ENCODE measurements at regions not wholly inside any gene's neighbourhood (a gene's known extent, or its start where the extent isn't known, plus 50 kb on each side); places are given as distances from the start of the nearest gene placed in this dataset.

GRCh38 chr5:167918184-167918812, 373.1 kb upstream of the WWC1 start:
- H3K9me3 Mint-ChIP-seq: peaks cover 0 to 7% (median 2%) of the 10 kb centered on the region in 8 donors
- POLR2A ChIA-PET (ENCODE audit: partially characterized antibody): no interaction called here
- H3K4me1 Mint-ChIP-seq: no peaks in the 10 kb centered on the region
- DNase-seq: no peak
- H3K27ac ChIP-seq (ENCODE audit: low read depth, low read length): no peak overlapping the region
- H3K36me3 ChIP-seq (ENCODE audit: insufficient read depth, low read length): no peaks in the 10 kb centered on the region
- no peaks in the 10 kb centered on the region for H3K4me1 ChIP-seq (ENCODE audit: insufficient read depth, low read length)
- no peaks in the 10 kb centered on the region for H3K9me3 ChIP-seq (ENCODE audit: control insufficient read depth in 1 of 2, low read length in 2 of 2)
- H3K27me3 ChIP-seq (ENCODE audit: insufficient read depth, low read length): no peaks in the 10 kb centered on the region
- no peaks in the 10 kb centered on the region for H3K27me3 Mint-ChIP-seq
- CTCF ChIA-PET (ENCODE audit: partially characterized antibody): no interaction called here
- H3K4me3 Mint-ChIP-seq: no peak overlapping the region
- no peak overlapping the region for H3K4me3 ChIP-seq (ENCODE audit: low read length in 2 of 2)
- H3K27ac Mint-ChIP-seq: no peak overlapping the region
- H3K36me3 Mint-ChIP-seq: no peaks in the 10 kb centered on the region
- intact Hi-C loops (cut with micrococcal nuclease): no loop called here

- no peaks in the 10 kb centered on the region for H3K27me3 ChIP-seq (ENCODE audit: insufficient read depth, low read length)
- POLR2A ChIA-PET (ENCODE audit: partially characterized antibody): no interaction called here
- H3K9me3 Mint-ChIP-seq: peaks cover 0 to 7% (median 2%) of the 10 kb centered on the region in 8 donors
- H3K4me1 Mint-ChIP-seq: no peaks in the 10 kb centered on the region
- CTCF ChIA-PET (ENCODE audit: partially characterized antibody): no interaction called here
- H3K27me3 Mint-ChIP-seq: no peaks in the 10 kb centered on the region
- H3K27ac Mint-ChIP-seq: no peak overlapping the region
- intact Hi-C loops (cut with micrococcal nuclease): no loop called here
- no peaks in the 10 kb centered on the region for H3K36me3 ChIP-seq (ENCODE audit: insufficient read depth, low read length)
- H3K4me1 ChIP-seq (ENCODE audit: insufficient read depth, low read length): no peaks in the 10 kb centered on the region
- no peak overlapping the region for H3K4me3 ChIP-seq (ENCODE audit: low read length in 2 of 2)
- H3K27ac ChIP-seq (ENCODE audit: low read depth, low read length): no peak overlapping the region
- H3K36me3 Mint-ChIP-seq: no peaks in the 10 kb centered on the region
- no peak overlapping the region for H3K4me3 Mint-ChIP-seq
- no peaks in the 10 kb centered on the region for H3K9me3 ChIP-seq (ENCODE audit: control insufficient read depth in 1 of 2, low read length in 2 of 2)
- DNase-seq: no peak
Measured at GRCh38 chr5:167918813-167919483, 372.5 kb upstream of the WWC1 start.

- Mint-ChIP-seq H3K36me3 (no peaks in the 10 kb centered on the region), H3K27ac (no peak overlapping the region), H3K4me1 (no peaks in the 10 kb centered on the region), H3K9me3 (peaks cover 0 to 7% (median 1%) of the 10 kb centered on the region in 8 donors), H3K4me3 (no peak overlapping the region), H3K27me3 (peaks cover 0 to 2% of the 10 kb centered on the region in 2 donors)
- CTCF ChIA-PET (ENCODE audit: partially characterized antibody): no interaction called here
- Histone ChIP-seq H3K36me3 (ENCODE audit: insufficient read depth, low read length) (no peaks in the 10 kb centered on the region), H3K9me3 (ENCODE audit: control insufficient read depth in 1 of 2, low read length in 2 of 2) (no peaks in the 10 kb centered on the region), H3K4me3 (ENCODE audit: low read length in 2 of 2) (no peak overlapping the region), H3K4me1 (ENCODE audit: insufficient read depth, low read length) (no peaks in the 10 kb centered on the region), H3K27ac (ENCODE audit: low read depth, low read length) (no peak overlapping the region), H3K27me3 (ENCODE audit: insufficient read depth, low read length) (no peaks in the 10 kb centered on the region)
- POLR2A ChIA-PET (ENCODE audit: partially characterized antibody): no interaction called here
- intact Hi-C loops (cut with micrococcal nuclease): no loop called here
- DNase-seq: no peak
Measured at GRCh38 chr5:167920589-167920988, 370.9 kb upstream of the WWC1 start.

- Histone ChIP-seq H3K4me3 (ENCODE audit: low read length in 2 of 2) (no peak overlapping the region), H3K27ac (ENCODE audit: low read depth, low read length) (no peak overlapping the region), H3K27me3 (ENCODE audit: insufficient read depth, low read length) (no peaks in the 10 kb centered on the region), H3K4me1 (ENCODE audit: insufficient read depth, low read length) (no peaks in the 10 kb centered on the region), H3K36me3 (ENCODE audit: insufficient read depth, low read length) (no peaks in the 10 kb centered on the region), H3K9me3 (ENCODE audit: control insufficient read depth in 1 of 2, low read length in 2 of 2) (no peaks in the 10 kb centered on the region)
- intact Hi-C loops (cut with micrococcal nuclease): no loop called here
- H3K36me3 Mint-ChIP-seq: no peaks in the 10 kb centered on the region
- H3K27me3 Mint-ChIP-seq: peaks cover 0 to 3% of the 10 kb centered on the region in 2 donors
- peaks cover 0 to 7% (median 2%) of the 10 kb centered on the region in 8 donors for H3K9me3 Mint-ChIP-seq
- CTCF ChIA-PET (ENCODE audit: partially characterized antibody): no interaction called here
- H3K27ac Mint-ChIP-seq: no peak overlapping the region
- no peak for DNase-seq
- POLR2A ChIA-PET (ENCODE audit: partially characterized antibody): no interaction called here
- H3K4me1 Mint-ChIP-seq: no peaks in the 10 kb centered on the region
- H3K4me3 Mint-ChIP-seq: no peak overlapping the region
Measured at GRCh38 chr5:167921796-167922195, 369.6 kb upstream of the WWC1 start.

- Histone ChIP-seq H3K27ac (ENCODE audit: low read depth, low read length) (no peak overlapping the region), H3K9me3 (ENCODE audit: control insufficient read depth in 1 of 2, low read length in 2 of 2) (no peaks in the 10 kb centered on the region), H3K4me3 (ENCODE audit: low read length in 2 of 2) (no peak overlapping the region), H3K27me3 (ENCODE audit: insufficient read depth, low read length) (no peaks in the 10 kb centered on the region), H3K4me1 (ENCODE audit: insufficient read depth, low read length) (no peaks in the 10 kb centered on the region), H3K36me3 (ENCODE audit: insufficient read depth, low read length) (no peaks in the 10 kb centered on the region)
- no peak overlapping the region for H3K4me3 Mint-ChIP-seq
- H3K36me3 Mint-ChIP-seq: no peaks in the 10 kb centered on the region
- H3K9me3 Mint-ChIP-seq: peaks cover 0 to 7% (median 2%) of the 10 kb centered on the region in 8 donors
- no peaks in the 10 kb centered on the region for H3K4me1 Mint-ChIP-seq
- intact Hi-C loops (cut with micrococcal nuclease): no loop called here
- no peak overlapping the region for H3K27ac Mint-ChIP-seq
- H3K27me3 Mint-ChIP-seq: peaks cover 0 to 3% of the 10 kb centered on the region in 2 donors
- ChIA-PET POLR2A (ENCODE audit: partially characterized antibody) (no interaction called here), CTCF (ENCODE audit: partially characterized antibody) (no interaction called here)
- DNase-seq: no peak
Measured at GRCh38 chr5:167923396-167923795, 368.0 kb upstream of the WWC1 start.

GRCh38 chr5:167929841-167930240, 361.6 kb upstream of the WWC1 start:
- ChIA-PET POLR2A (ENCODE audit: partially characterized antibody) (no interaction called here), CTCF (ENCODE audit: partially characterized antibody) (no interaction called here)
- H3K4me1 Mint-ChIP-seq: no peaks in the 10 kb centered on the region
- H3K27me3 Mint-ChIP-seq: peaks cover 0 to 3% of the 10 kb centered on the region in 2 donors
- H3K36me3 Mint-ChIP-seq: no peaks in the 10 kb centered on the region
- no peaks in the 10 kb centered on the region for H3K36me3 ChIP-seq (ENCODE audit: insufficient read depth, low read length)
- intact Hi-C loops (cut with micrococcal nuclease): no loop called here
- no peak overlapping the region for H3K4me3 ChIP-seq (ENCODE audit: low read length in 2 of 2)
- DNase-seq: no peak
- H3K9me3 Mint-ChIP-seq: peaks cover 0 to 2% (median 0%) of the 10 kb centered on the region in 8 donors
- H3K27ac Mint-ChIP-seq: no peak overlapping the region
- no peak overlapping the region for H3K4me3 Mint-ChIP-seq
- no peaks in the 10 kb centered on the region for H3K27me3 ChIP-seq (ENCODE audit: insufficient read depth, low read length)
- H3K4me1 ChIP-seq (ENCODE audit: insufficient read depth, low read length): no peaks in the 10 kb centered on the region
- H3K9me3 ChIP-seq (ENCODE audit: control insufficient read depth in 1 of 2, low read length in 2 of 2): no peaks in the 10 kb centered on the region
- no peak overlapping the region for H3K27ac ChIP-seq (ENCODE audit: low read depth, low read length)

- no peak overlapping the region for H3K4me3 Mint-ChIP-seq
- no peak overlapping the region for H3K27ac Mint-ChIP-seq
- H3K9me3 Mint-ChIP-seq: peaks cover 0 to 4% (median 0%) of the 10 kb centered on the region in 8 donors
- H3K27me3 Mint-ChIP-seq: no peaks in the 10 kb centered on the region
- ChIA-PET CTCF (ENCODE audit: partially characterized antibody) (no interaction called here), POLR2A (ENCODE audit: partially characterized antibody) (no interaction called here)
- H3K27ac ChIP-seq (ENCODE audit: low read depth, low read length): no peak overlapping the region
- intact Hi-C loops (cut with micrococcal nuclease): no loop called here
- H3K4me3 ChIP-seq (ENCODE audit: low read length in 2 of 2): no peak overlapping the region
- H3K36me3 Mint-ChIP-seq: no peaks in the 10 kb centered on the region
- no peaks in the 10 kb centered on the region for H3K9me3 ChIP-seq (ENCODE audit: control insufficient read depth in 1 of 2, low read length in 2 of 2)
- H3K27me3 ChIP-seq (ENCODE audit: insufficient read depth, low read length): no peaks in the 10 kb centered on the region
- DNase-seq: no peak
- no peaks in the 10 kb centered on the region for H3K4me1 ChIP-seq (ENCODE audit: insufficient read depth, low read length)
- peaks cover 0 to 3% (median 0%) of the 10 kb centered on the region in 4 donors for H3K4me1 Mint-ChIP-seq
- H3K36me3 ChIP-seq (ENCODE audit: insufficient read depth, low read length): no peaks in the 10 kb centered on the region
Measured at GRCh38 chr5:167934551-167934971, 356.9 kb upstream of the WWC1 start.

Measured in CD4-positive, alpha-beta memory T cell (primary cell).